SU-DHL-6 (cell line): ENCODE measurements at regions not wholly inside any gene's neighbourhood (a gene's known extent, or its start where the extent isn't known, plus 50 kb on each side); places are given as distances from the start of the nearest gene placed in this dataset.

Source experiments
- CTCF ChIP-seq: fragments of 200-600 bp; sonication (generic); IDR thresholded peaks from one replicate; pipeline ENCODE4 v1.5.1; 2017; ENCODE audit warnings: antibody characterized with exemption, mild to moderate bottlenecking, low read length, moderate library complexity; ENCODE audit not compliant: insufficient read depth, poor library complexity, severe bottlenecking
- EZH2phosphoT487 ChIP-seq: fragments of 200-600 bp; sonication (generic), shearing (Covaris generic); conservative IDR thresholded peaks from 2 replicates; pipeline ENCODE4 v1.6.1; 2018; ENCODE audit warnings: mild to moderate bottlenecking, antibody characterized with exemption, low read length, moderate library complexity, mixed read lengths

DNA sequence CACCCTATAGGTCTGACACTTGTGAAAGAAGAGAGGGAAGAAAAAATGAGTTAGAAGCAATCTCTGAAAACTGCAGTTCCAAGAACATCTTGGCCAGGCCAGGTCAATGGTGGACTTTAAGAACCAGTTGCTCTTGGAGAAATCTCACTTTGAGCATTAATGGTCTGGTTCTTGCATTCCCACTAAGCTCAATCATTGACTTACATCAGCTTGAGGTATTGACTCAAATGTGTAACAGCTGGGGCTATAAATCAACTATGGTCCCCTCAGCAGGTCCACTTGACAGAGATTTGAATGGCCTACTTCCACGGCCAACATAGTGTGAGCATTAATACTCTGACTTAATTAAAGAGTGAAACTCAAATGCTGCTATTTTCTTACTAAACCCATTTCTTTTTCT is 357.8 kb upstream of the RGMB start:
- TF ChIP-seq CTCF (no peak), EZH2phosphoT487 (no peak)
